Neural crest cell (in vitro differentiated cells): ENCODE measurements at regions not wholly inside any gene's neighbourhood (a gene's known extent, or its start where the extent isn't known, plus 50 kb on each side); places are given as distances from the start of the nearest gene placed in this dataset.
A peak's percentile ranks its signal among the peaks of the same experiment; 100 is the strongest.

Source experiments
- DNase-seq: peaks from one replicate; pipeline ENCODE4 v3.0.0; 2021; ENCODE audit warnings: low read depth, mixed read lengths, low spot score
- H3K27ac Mint-ChIP-seq: one replicate; pipeline ENCODE4 v1.8.0; 2021; ENCODE audit warnings: mild to moderate bottlenecking, mixed read lengths; ENCODE audit not compliant: unreplicated experiment
- H3K27me3 Mint-ChIP-seq: 2 replicates; pipeline ENCODE4 v1.8.0; 2021; ENCODE audit warnings: low read depth, mild to moderate bottlenecking, mixed read lengths
- H3K36me3 Mint-ChIP-seq: 2 replicates; pipeline ENCODE4 v1.8.0; 2021; ENCODE audit warnings: low read depth, mild to moderate bottlenecking, mixed read lengths
- H3K4me1 Mint-ChIP-seq: 2 replicates; pipeline ENCODE4 v1.8.0; 2021; ENCODE audit warnings: mixed read lengths
- H3K4me3 Mint-ChIP-seq: one replicate; pipeline ENCODE4 v1.8.0; 2021; ENCODE audit warnings: mild to moderate bottlenecking, mixed read lengths
- H3K9me3 Mint-ChIP-seq: 2 replicates; pipeline ENCODE4 v1.8.0; 2021; ENCODE audit warnings: mixed read lengths
- CTCF ChIP-seq: fragments of 200-600 bp; sonication (generic); conservative IDR thresholded peaks from 2 replicates; pipeline ENCODE4 v1.5.0; 2021; ENCODE audit warnings: antibody characterized with exemption, mild to moderate bottlenecking

GRCh38 chr3:159761848-159762635, 226.6 kb upstream of the IL12A start:
- H3K4me3 Mint-ChIP-seq, result peak overlapping the region; percentile 92
- TF ChIP-seq CTCF, result no peak
- peaks cover 32% of the 10 kb centered on the region for H3K27me3 Mint-ChIP-seq
- H3K36me3 Mint-ChIP-seq, result no peaks in the 10 kb centered on the region
- peaks cover 25% of the 10 kb centered on the region for H3K4me1 Mint-ChIP-seq
- H3K27ac Mint-ChIP-seq, result no peak overlapping the region
- no peaks in the 10 kb centered on the region for H3K9me3 Mint-ChIP-seq
- DNase-seq, result no peak

- H3K27ac Mint-ChIP-seq, result peak overlapping the region; percentile 63
- peak overlapping the region; percentile 92 for H3K4me3 Mint-ChIP-seq
- peaks cover 32% of the 10 kb centered on the region for H3K27me3 Mint-ChIP-seq
- TF ChIP-seq CTCF, result no peak
- no peaks in the 10 kb centered on the region for H3K36me3 Mint-ChIP-seq
- H3K4me1 Mint-ChIP-seq, result peaks cover 25% of the 10 kb centered on the region
- H3K9me3 Mint-ChIP-seq, result no peaks in the 10 kb centered on the region
- peak; percentile 28 for DNase-seq
Observed at GRCh38 chr3:159763011-159763601, 225.5 kb upstream of the IL12A start.

DNA sequence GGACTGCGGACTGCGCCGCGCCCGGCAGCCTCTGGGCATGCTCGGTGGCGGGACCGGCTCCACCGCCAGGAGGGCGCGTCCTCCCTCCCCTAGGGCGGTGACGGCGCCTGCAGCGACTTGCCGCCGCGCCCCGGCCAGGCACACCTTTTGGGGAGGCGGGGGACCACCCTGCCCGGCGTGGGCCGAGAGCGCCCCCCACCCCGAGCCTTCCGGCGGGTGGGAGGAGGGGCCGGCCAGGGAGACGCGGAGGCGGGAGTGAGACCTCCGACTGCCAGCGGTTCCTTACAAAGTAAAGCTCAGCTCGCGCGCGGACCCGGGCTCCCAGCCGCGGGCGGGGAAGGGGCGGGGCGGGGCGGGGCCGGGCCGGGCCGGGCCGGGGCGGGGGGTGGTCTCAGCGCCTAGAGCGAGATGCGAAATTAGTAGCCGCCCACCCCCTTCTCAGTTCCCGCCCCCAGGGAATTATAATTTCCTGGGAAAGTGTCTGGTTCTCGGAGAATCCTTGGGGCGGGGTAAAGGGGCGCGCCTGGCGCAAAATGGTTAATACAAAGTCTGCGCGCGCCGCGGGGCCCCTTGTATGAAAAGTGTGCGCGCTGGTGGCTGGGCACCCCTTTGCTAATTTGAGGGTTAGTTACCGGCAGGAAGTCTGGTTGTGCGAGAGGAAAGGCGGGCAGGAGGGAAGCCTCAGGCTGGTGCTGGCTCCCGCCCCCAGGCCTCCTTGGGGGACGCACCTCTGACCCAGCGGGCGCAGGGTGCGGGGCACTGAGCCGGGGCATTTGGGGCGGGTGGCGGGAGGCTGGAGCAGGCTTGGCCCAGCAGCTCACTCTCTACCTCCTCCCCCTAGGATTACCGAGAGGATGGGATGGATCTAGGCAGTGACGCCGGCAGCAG, 224.8 kb upstream of the IL12A start:
- Mint-ChIP-seq H3K36me3 (no peaks in the 10 kb centered on the region), H3K9me3 (no peaks in the 10 kb centered on the region), H3K27ac (peak overlapping the region; percentile 74), H3K4me3 (peak overlapping the region; percentile 99), H3K27me3 (peaks cover 32% of the 10 kb centered on the region), H3K4me1 (peaks cover 25% of the 10 kb centered on the region)
- peak; percentile 64 for DNase-seq
- TF ChIP-seq CTCF, result peak; percentile 54

DNA sequence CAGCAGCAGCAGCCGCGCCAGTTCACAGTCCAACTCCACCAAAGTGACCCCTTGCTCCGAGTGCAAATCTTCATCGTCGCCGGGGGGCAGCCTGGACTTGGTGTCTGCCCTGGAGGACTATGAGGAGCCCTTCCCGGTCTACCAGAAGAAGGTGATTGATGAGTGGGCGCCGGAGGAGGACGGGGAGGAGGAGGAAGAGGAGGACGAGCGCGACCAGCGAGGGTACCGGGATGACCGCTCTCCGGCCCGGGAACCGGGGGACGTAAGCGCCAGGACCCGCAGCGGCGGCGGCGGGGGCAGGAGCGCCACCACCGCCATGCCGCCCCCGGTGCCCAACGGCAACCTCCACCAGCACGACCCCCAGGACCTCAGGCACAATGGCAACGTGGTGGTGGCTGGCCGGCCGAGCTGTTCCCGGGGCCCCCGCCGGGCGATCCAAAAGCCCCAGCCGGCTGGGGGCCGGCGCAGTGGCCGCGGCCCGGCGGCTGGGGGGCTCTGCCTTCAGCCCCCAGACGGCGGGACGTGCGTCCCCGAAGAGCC, 224.1 kb upstream of the IL12A start:
- no peak for DNase-seq
- H3K27ac Mint-ChIP-seq, result peak overlapping the region; percentile 74

More for the DNA sequence above, 224.1 kb upstream of the IL12A start:
- H3K27me3 Mint-ChIP-seq, result peaks cover 32% of the 10 kb centered on the region
- TF ChIP-seq CTCF, result no peak
- peaks cover 25% of the 10 kb centered on the region for H3K4me1 Mint-ChIP-seq
- peak overlapping the region; percentile 99 for H3K4me3 Mint-ChIP-seq
- H3K36me3 Mint-ChIP-seq, result no peaks in the 10 kb centered on the region
- no peaks in the 10 kb centered on the region for H3K9me3 Mint-ChIP-seq
